Esophagus squamous epithelium (tissue), 5 donors: ENCODE measurements at regions not wholly inside any gene's neighbourhood (a gene's known extent, or its start where the extent isn't known, plus 50 kb on each side); places are given as distances from the start of the nearest gene placed in this dataset.

ENCODE experiments used
- DNase-seq: peaks from one replicate; lab custom pipeline; 2025; lab: John Stamatoyannopoulos, UW
- H3K27ac ChIP-seq, 4 donors: fragments of 200-600 bp; sonication (generic); one replicate each; pipeline ENCODE4 v1.5.1; 2016 to 2019; ENCODE audit warnings: mild to moderate bottlenecking in 1 of 4
- H3K27me3 ChIP-seq, 4 donors: fragments of 200-600 bp; sonication (generic); 1 replicate in 3 of 4; 2 replicates in 1 of 4; pipeline versions ENCODE4 v1.5.1 to v1.6.0; 2017 to 2021; ENCODE audit warnings: antibody characterized with exemption in 1 of 4
- H3K36me3 ChIP-seq, 3 donors: fragments of 200-600 bp; sonication (generic); one replicate each; pipeline ENCODE4 v1.5.1; 2016 to 2019
- H3K4me1 ChIP-seq, 3 donors: fragments of 200-600 bp; sonication (generic); one replicate each; pipeline ENCODE4 v1.5.1; 2017 to 2019
- H3K4me3 ChIP-seq, 4 donors: fragments of 200-600 bp; sonication (generic); 1 replicate in 3 of 4; 2 replicates in 1 of 4; pipeline ENCODE4 v1.5.1; 2016 to 2019; ENCODE audit warnings: mild to moderate bottlenecking in 2 of 4, moderate library complexity in 1 of 4
- H3K9me3 ChIP-seq, 3 donors: fragments of 200-600 bp; sonication (generic); one replicate each; pipeline ENCODE4 v1.5.1; 2016 to 2019
- POLR2A ChIP-seq, 4 donors: fragments of 450-650 bp; IDR thresholded peaks; one replicate each; pipeline ENCODE4 v1.6.1; 2017; ENCODE audit warnings: antibody characterized with exemption in 4 of 4, mild to moderate bottlenecking in 4 of 4, moderate library complexity in 3 of 4
- WGBS, 2 donors: methylation state at CpG; one replicate each; pipeline ENCODE4 v1.1.5; 2018; 5-methylcytosine and 5-hydroxymethylcytosine counted together
- intact Hi-C: fragments of 100-400 bp; cut with DNase I; formaldehyde crosslinking; loops from one replicate; pipeline ENCODE4 v1.15.0; 2022
- TF ChIP-seq, protein P1 (sequence below), 6 experiments: fragments of 450-650 bp in 4 of 6; fragments of 200-600 bp in 2 of 6; sonication (generic) in 2 of 6; IDR thresholded peaks; one replicate each; pipeline ENCODE4 v1.5.1; 2016 to 2019; ENCODE audit warnings: antibody characterized with exemption in 6 of 6, mild to moderate bottlenecking in 4 of 6, moderate library complexity in 4 of 6
- donor health status: DM: yes; HTN: yes; CAD: no.

DNA sequence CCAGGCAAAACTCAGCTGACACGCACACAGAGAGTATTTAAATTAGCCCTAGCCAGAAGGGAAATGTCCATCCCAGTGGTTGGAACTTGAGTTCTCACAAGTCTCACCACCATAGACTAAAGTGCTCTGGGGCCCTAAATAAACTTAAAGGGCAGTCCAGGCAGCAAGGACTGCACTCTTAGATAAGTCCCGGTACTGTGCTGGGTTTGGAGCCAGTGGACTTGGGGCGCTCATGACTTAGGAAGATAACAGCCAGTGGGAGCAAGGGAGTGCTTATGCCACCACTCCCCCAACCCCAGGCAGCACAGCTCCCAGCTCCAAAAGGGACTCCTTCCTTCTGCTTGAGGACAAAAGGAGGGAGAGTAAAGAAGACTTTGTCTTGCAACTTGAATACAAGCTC, 319.5 kb upstream of the GPR149 start:
- DNase-seq: no peak
- no peaks in the 10 kb centered on the region for H3K27me3 ChIP-seq
- H3K27ac ChIP-seq: no peak overlapping the region
- WGBS, 2 donors: 81 to 88% methylated on average over 1 to 3 of the region's 3 CpGs
- TF ChIP-seq, protein P1, sequence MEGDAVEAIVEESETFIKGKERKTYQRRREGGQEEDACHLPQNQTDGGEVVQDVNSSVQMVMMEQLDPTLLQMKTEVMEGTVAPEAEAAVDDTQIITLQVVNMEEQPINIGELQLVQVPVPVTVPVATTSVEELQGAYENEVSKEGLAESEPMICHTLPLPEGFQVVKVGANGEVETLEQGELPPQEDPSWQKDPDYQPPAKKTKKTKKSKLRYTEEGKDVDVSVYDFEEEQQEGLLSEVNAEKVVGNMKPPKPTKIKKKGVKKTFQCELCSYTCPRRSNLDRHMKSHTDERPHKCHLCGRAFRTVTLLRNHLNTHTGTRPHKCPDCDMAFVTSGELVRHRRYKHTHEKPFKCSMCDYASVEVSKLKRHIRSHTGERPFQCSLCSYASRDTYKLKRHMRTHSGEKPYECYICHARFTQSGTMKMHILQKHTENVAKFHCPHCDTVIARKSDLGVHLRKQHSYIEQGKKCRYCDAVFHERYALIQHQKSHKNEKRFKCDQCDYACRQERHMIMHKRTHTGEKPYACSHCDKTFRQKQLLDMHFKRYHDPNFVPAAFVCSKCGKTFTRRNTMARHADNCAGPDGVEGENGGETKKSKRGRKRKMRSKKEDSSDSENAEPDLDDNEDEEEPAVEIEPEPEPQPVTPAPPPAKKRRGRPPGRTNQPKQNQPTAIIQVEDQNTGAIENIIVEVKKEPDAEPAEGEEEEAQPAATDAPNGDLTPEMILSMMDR (IDR thresholded peaks at IDR 0.05): no peak
- TF ChIP-seq POLR2A (IDR thresholded peaks at IDR 0.05): no peak
- intact Hi-C loops: no loop called here
- no peaks in the 10 kb centered on the region for H3K36me3 ChIP-seq
- no peaks in the 10 kb centered on the region for H3K4me1 ChIP-seq
- H3K4me3 ChIP-seq: no peak overlapping the region
- no peaks in the 10 kb centered on the region for H3K9me3 ChIP-seq

DNA sequence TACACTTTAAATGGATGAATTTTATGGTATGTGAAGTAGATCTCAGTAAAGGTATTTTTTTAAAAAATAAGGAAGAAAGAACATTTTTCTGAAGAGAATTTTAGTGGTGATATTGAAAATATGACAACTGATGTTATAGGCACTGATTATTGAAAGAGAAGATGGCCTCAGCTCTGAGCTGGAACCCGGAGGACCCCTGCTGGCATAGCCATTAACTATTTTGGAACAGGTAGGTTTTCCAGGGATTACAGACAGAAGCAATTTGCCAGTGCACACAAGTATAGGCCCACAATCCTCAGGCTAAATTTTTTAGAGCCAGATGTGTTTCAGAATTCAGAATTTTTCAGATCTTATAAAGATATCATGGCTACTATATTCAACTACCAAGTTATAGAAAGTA, 315.9 kb upstream of the GPR149 start:
- Histone ChIP-seq H3K4me1 (no peaks in the 10 kb centered on the region), H3K36me3 (no peaks in the 10 kb centered on the region), H3K9me3 (no peaks in the 10 kb centered on the region), H3K27me3 (no peaks in the 10 kb centered on the region), H3K27ac (no peak overlapping the region), H3K4me3 (no peak overlapping the region)
- DNase-seq: no peak
- TF ChIP-seq POLR2A (IDR thresholded peaks at IDR 0.05): no peak
- TF ChIP-seq, protein P1 (IDR thresholded peaks at IDR 0.05): no peak
- intact Hi-C loops: no loop called here
- 17 to 47% methylated on average over 1 of the region's 1 CpG for WGBS, 2 donors

DNA sequence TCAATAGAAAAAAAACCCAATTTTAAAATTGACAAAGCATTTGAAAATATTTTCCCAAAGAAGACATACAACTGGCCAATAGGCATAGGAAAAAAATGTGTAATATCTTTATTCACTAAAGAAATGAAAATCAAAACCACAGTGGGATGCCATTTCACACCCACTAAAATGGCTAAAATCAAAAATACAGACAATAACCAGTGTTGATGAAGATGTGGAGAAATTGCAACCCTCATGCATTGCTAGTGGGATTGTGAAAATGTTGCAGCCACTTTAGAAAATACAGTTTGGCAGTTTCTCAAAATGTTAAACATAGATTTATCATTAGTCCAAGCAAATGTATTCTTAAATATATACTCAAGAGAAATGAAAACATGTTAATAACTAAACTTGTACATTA, 315.1 kb upstream of the GPR149 start:
- no peak for TF ChIP-seq POLR2A (IDR thresholded peaks at IDR 0.05)
- TF ChIP-seq, protein P1 (IDR thresholded peaks at IDR 0.05): no peak
- H3K27me3 ChIP-seq: no peaks in the 10 kb centered on the region
- no peak for DNase-seq
- no peaks in the 10 kb centered on the region for H3K36me3 ChIP-seq
- H3K9me3 ChIP-seq: no peaks in the 10 kb centered on the region
- intact Hi-C loops: no loop called here
- no peak overlapping the region for H3K4me3 ChIP-seq
- no peaks in the 10 kb centered on the region for H3K4me1 ChIP-seq
- H3K27ac ChIP-seq: no peak overlapping the region

DNA sequence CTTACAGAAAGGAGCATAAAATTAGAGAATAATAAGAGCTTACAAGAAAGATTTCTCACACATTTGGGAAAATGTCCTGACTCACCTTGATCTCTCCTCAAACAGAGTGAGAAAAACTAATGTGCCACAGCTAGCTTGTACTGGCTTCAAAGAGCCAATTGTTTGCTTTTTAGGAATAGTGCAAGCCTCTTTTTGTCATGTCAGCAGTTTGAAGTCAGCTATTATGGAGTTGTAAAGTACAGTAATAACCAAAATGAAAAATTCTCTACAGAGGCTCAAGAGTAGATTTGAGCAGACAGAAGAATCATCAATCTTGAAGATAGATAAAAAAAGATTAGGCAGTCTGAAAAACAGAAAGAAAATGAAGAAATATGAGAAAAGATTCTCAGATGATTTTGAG, 313.4 kb upstream of the GPR149 start:
- H3K4me1 ChIP-seq: no peaks in the 10 kb centered on the region
- intact Hi-C loops: no loop called here
- H3K4me3 ChIP-seq: no peak overlapping the region
- no peaks in the 10 kb centered on the region for H3K27me3 ChIP-seq
- no peak for DNase-seq
- TF ChIP-seq, protein P1 (IDR thresholded peaks at IDR 0.05): no peak
- TF ChIP-seq POLR2A (IDR thresholded peaks at IDR 0.05): no peak
- no peaks in the 10 kb centered on the region for H3K9me3 ChIP-seq
- H3K36me3 ChIP-seq: no peaks in the 10 kb centered on the region
- no peak overlapping the region for H3K27ac ChIP-seq

DNA sequence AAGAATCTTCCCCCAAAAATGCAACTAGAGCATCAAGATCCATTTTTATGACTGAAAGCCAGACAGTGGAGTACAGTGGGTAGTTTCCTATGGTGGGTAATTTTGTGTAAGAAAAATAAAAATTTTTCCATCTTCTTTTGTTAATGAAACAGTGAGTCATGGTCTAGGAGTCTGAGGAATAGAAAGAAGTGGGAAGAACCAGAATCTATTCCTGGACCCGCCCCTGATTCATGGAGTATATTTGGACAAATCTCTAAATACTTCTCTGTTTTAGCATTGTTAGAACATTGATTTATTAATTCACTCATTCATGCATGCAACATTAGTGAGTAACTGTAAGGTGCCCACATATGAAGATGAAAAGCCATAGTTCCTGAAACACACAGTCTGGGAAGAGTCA, 304.5 kb upstream of the GPR149 start:
- H3K27me3 ChIP-seq: no peaks in the 10 kb centered on the region
- no peak overlapping the region for H3K27ac ChIP-seq
- H3K36me3 ChIP-seq: no peaks in the 10 kb centered on the region
- no peak for TF ChIP-seq POLR2A (IDR thresholded peaks at IDR 0.05)
- TF ChIP-seq, protein P1 (IDR thresholded peaks at IDR 0.05): no peak
- no peak for DNase-seq
- intact Hi-C loops: no loop called here
- no peaks in the 10 kb centered on the region for H3K4me1 ChIP-seq
- no peak overlapping the region for H3K4me3 ChIP-seq
- H3K9me3 ChIP-seq: no peaks in the 10 kb centered on the region
- 77 to 84% methylated on average over 1 of the region's 1 CpG for WGBS, 2 donors
